ENCODE measurements at regions not wholly inside any gene's neighbourhood (a gene's known extent, or its start where the extent isn't known, plus 50 kb on each side); places are given as distances from the start of the nearest gene placed in this dataset.

- no peaks in the 10 kb centered on the region for H3K9me3 ChIP-seq (replicated peaks; ENCODE audit: control insufficient read depth, insufficient read depth, low read length)
- FAIRE-seq (no peak), ATAC-seq (no peak), DNase-seq (ENCODE audit: low read depth, low spot score) (no peak)
- no peak overlapping the region for H2AFZ ChIP-seq (ENCODE audit: control insufficient read depth, low read depth, low read length)
- in situ Hi-C loops (cut with MboI), result no loop called here
- no TSS peak for BruUV-seq (replicated peaks)
- H4K20me1 ChIP-seq (ENCODE audit: control insufficient read depth, insufficient read depth), result no peaks in the 10 kb centered on the region
- no peak overlapping the region for H3K4me2 ChIP-seq (ENCODE audit: control insufficient read depth, insufficient read depth)
- TF ChIP-seq SUZ12 (IDR thresholded peaks at IDR 0.05; ENCODE audit: unreplicated experiment) (no peak), RELA (IDR thresholded peaks at IDR 0.05; ENCODE audit: borderline replicate concordance, partially characterized antibody) (no peak), SPI1 (IDR thresholded peaks at IDR 0.05; ENCODE audit: borderline replicate concordance, insufficient read depth, low read depth, low read length) (no peak), ETV6 (conservative IDR thresholded peaks at IDR 0.05 in 1 of 2, IDR thresholded peaks at IDR 0.05 in 1 of 2; ENCODE audit: borderline replicate concordance in 1 of 2, low read depth in 1 of 2) (no peak), GABPA (IDR thresholded peaks at IDR 0.05; ENCODE audit: low read depth) (no peak), FOS (IDR thresholded peaks at IDR 0.05; ENCODE audit: borderline replicate concordance, extremely low read depth, insufficient read length) (no peak)
- no peaks in the 10 kb centered on the region for H3K4me1 ChIP-seq (ENCODE audit: control insufficient read depth, insufficient read depth, low read length)
- ChIA-PET POLR2A (no interaction called here), SMC1A (ENCODE audit: uncharacterized antibody, unreplicated experiment) (no interaction called here), CTCF (no interaction called here), RAD21 (ENCODE audit: unreplicated experiment) (no interaction called here)
- no peaks in the 10 kb centered on the region for H3K36me3 ChIP-seq (ENCODE audit: control insufficient read depth in 2 of 2, insufficient read depth in 2 of 2, low read length in 1 of 2)
- H3K79me2 ChIP-seq (ENCODE audit: control insufficient read depth, insufficient read depth, low read length), result no peaks in the 10 kb centered on the region
- no peaks in the 10 kb centered on the region for H3K27me3 ChIP-seq (replicated peaks in 1 of 2; ENCODE audit: control insufficient read depth in 2 of 2, insufficient read depth in 2 of 2, low read length in 1 of 2)
- intact Hi-C loops (cut with micrococcal nuclease; ENCODE audit: unreplicated experiment), result no loop called here
- no peak overlapping the region for H3K4me3 ChIP-seq
- H3K9ac ChIP-seq (ENCODE audit: control insufficient read depth, insufficient read depth, low read length), result no peak overlapping the region
- H3K27ac ChIP-seq (ENCODE audit: control insufficient read depth, insufficient read depth), result no peak overlapping the region
- 56% methylated on average over 9 of the region's 9 CpGs for WGBS (ENCODE audit: insufficient coverage, insufficient replicate concordance, low lambda C conversion rate, missing lambda C conversion rate)
These were observed 71.6 kb upstream of the CTBP2 start for GRCh38 chr10:125231813-125232475.

GRCh38 chr10:125231116-125231812 lies 70.9 kb upstream of the CTBP2 start:
- RAD21 ChIA-PET (ENCODE audit: unreplicated experiment), result no interaction called here
- Histone ChIP-seq H3K9ac (ENCODE audit: control insufficient read depth, insufficient read depth, low read length) (no peak overlapping the region), H3K27me3 (replicated peaks in 1 of 2; ENCODE audit: control insufficient read depth in 2 of 2, insufficient read depth in 2 of 2, low read length in 1 of 2) (no peaks in the 10 kb centered on the region), H3K36me3 (ENCODE audit: control insufficient read depth in 2 of 2, insufficient read depth in 2 of 2, low read length in 1 of 2) (no peaks in the 10 kb centered on the region), H3K4me3 (no peak overlapping the region), H4K20me1 (ENCODE audit: control insufficient read depth, insufficient read depth) (no peaks in the 10 kb centered on the region), H3K27ac (ENCODE audit: control insufficient read depth, insufficient read depth) (no peak overlapping the region), H3K9me3 (replicated peaks; ENCODE audit: control insufficient read depth, insufficient read depth, low read length) (no peaks in the 10 kb centered on the region), H2AFZ (ENCODE audit: control insufficient read depth, low read depth, low read length) (no peak overlapping the region), H3K4me1 (ENCODE audit: control insufficient read depth, insufficient read depth, low read length) (no peaks in the 10 kb centered on the region), H3K4me2 (ENCODE audit: control insufficient read depth, insufficient read depth) (no peak overlapping the region), H3K79me2 (ENCODE audit: control insufficient read depth, insufficient read depth, low read length) (no peaks in the 10 kb centered on the region)
- no peak for ATAC-seq
- CTCF ChIA-PET, result no interaction called here
- no peak for DNase-seq (ENCODE audit: low read depth, low spot score)
- SMC1A ChIA-PET (ENCODE audit: uncharacterized antibody, unreplicated experiment), result no interaction called here
- FAIRE-seq, result no peak
- no TSS peak for BruUV-seq (replicated peaks)
- WGBS (ENCODE audit: insufficient coverage, insufficient replicate concordance, low lambda C conversion rate, missing lambda C conversion rate), result 50% methylated on average over 13 of the region's 13 CpGs
- intact Hi-C loops (cut with micrococcal nuclease; ENCODE audit: unreplicated experiment) (no loop called here), in situ Hi-C loops (cut with MboI) (no loop called here)
- POLR2A ChIA-PET, result no interaction called here
- no peak for TF ChIP-seq E2F8 (IDR thresholded peaks at IDR 0.05; ENCODE audit: low read depth, partially characterized antibody)
- no peak for TF ChIP-seq MEF2B (IDR thresholded peaks at IDR 0.05; ENCODE audit: partially characterized antibody, poor library complexity, severe bottlenecking)
- no peak for TF ChIP-seq MTA3 (IDR thresholded peaks at IDR 0.05; ENCODE audit: borderline replicate concordance, low read length)
- TF ChIP-seq POLR2AphosphoS2 (IDR thresholded peaks at IDR 0.05; ENCODE audit: low read depth, low read length), result no peak
- no peak for TF ChIP-seq MYC (IDR thresholded peaks at IDR 0.05; ENCODE audit: insufficient read depth, insufficient read length, insufficient replicate concordance, low read length, severe bottlenecking)
